ENCODE measurements at regions not wholly inside any gene's neighbourhood (a gene's known extent, or its start where the extent isn't known, plus 50 kb on each side); places are given as distances from the start of the nearest gene placed in this dataset.

DNA sequence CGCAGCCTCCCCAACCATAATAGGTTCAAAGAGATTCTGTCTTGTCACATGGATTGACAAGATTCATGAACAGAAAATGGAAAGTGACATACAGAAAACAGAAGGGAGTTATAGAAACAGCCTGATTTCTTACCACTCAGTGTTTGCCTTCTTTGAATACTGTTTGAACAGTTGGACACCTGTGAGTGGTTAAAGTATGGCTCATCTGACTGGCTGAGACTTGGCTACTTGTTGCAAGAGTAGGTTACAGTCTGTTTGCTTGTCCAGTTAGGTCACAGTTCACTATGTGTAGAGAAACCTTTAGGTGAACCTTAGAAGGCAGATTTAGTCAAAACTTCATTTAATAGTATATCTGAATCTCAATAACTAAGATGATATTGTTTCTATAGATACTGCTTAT lies 1003.9 kb upstream of the EPHA6 start:
- no peak for TF ChIP-seq EGR1 (IDR thresholded peaks at IDR 0.05; ENCODE audit: low read depth)
- TF ChIP-seq, protein P1, sequence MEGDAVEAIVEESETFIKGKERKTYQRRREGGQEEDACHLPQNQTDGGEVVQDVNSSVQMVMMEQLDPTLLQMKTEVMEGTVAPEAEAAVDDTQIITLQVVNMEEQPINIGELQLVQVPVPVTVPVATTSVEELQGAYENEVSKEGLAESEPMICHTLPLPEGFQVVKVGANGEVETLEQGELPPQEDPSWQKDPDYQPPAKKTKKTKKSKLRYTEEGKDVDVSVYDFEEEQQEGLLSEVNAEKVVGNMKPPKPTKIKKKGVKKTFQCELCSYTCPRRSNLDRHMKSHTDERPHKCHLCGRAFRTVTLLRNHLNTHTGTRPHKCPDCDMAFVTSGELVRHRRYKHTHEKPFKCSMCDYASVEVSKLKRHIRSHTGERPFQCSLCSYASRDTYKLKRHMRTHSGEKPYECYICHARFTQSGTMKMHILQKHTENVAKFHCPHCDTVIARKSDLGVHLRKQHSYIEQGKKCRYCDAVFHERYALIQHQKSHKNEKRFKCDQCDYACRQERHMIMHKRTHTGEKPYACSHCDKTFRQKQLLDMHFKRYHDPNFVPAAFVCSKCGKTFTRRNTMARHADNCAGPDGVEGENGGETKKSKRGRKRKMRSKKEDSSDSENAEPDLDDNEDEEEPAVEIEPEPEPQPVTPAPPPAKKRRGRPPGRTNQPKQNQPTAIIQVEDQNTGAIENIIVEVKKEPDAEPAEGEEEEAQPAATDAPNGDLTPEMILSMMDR (IDR thresholded peaks at IDR 0.05 in 2 of 3, conservative IDR thresholded peaks at IDR 0.05 in 1 of 3; ENCODE audit: borderline replicate concordance in 1 of 3, insufficient read depth in 1 of 3, low read depth in 2 of 3, low read length in 2 of 3) = no peak
- no peak for TF ChIP-seq POLR2A (IDR thresholded peaks at IDR 0.05; ENCODE audit: borderline replicate concordance, extremely low read depth, insufficient read depth, insufficient read length)
- TF ChIP-seq, protein P2, sequence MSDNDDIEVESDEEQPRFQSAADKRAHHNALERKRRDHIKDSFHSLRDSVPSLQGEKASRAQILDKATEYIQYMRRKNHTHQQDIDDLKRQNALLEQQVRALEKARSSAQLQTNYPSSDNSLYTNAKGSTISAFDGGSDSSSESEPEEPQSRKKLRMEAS (IDR thresholded peaks at IDR 0.05) = no peak
- no peak for TF ChIP-seq POLR2AphosphoS5 (IDR thresholded peaks at IDR 0.05; ENCODE audit: low read depth, low read length)
- no peak for TF ChIP-seq EZH2phosphoT487 (IDR thresholded peaks at IDR 0.05; ENCODE audit: borderline replicate concordance)
- TF ChIP-seq, protein P3, sequence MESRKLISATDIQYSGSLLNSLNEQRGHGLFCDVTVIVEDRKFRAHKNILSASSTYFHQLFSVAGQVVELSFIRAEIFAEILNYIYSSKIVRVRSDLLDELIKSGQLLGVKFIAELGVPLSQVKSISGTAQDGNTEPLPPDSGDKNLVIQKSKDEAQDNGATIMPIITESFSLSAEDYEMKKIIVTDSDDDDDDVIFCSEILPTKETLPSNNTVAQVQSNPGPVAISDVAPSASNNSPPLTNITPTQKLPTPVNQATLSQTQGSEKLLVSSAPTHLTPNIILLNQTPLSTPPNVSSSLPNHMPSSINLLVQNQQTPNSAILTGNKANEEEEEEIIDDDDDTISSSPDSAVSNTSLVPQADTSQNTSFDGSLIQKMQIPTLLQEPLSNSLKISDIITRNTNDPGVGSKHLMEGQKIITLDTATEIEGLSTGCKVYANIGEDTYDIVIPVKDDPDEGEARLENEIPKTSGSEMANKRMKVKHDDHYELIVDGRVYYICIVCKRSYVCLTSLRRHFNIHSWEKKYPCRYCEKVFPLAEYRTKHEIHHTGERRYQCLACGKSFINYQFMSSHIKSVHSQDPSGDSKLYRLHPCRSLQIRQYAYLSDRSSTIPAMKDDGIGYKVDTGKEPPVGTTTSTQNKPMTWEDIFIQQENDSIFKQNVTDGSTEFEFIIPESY (IDR thresholded peaks at IDR 0.05; ENCODE audit: extremely low read depth, insufficient replicate concordance, low read length) = no peak
